Osteoblast (primary cell): ENCODE measurements at regions not wholly inside any gene's neighbourhood (a gene's known extent, or its start where the extent isn't known, plus 50 kb on each side); places are given as distances from the start of the nearest gene placed in this dataset.

Experiments used
- DNase-seq: peaks from one replicate; pipeline ENCODE4 v3.0.0; 2011; ENCODE audit warnings: low spot score, mixed read lengths; ENCODE audit not compliant: insufficient read length; ENCODE audit errors: missing footprints
- H2AFZ ChIP-seq: 2 replicates; pipeline ENCODE4 v1.6.0; 2011; ENCODE audit warnings: mild to moderate bottlenecking, low read length
- H3K27ac ChIP-seq: 2 replicates; pipeline ENCODE4 v1.5.1; 2011; ENCODE audit warnings: mild to moderate bottlenecking, low read depth, low read length, moderate library complexity
- H3K27me3 ChIP-seq: 2 replicates; pipeline ENCODE4 v1.6.0; 2012; ENCODE audit warnings: mild to moderate bottlenecking, control low read depth, inconsistent platforms, low read length, moderate library complexity; ENCODE audit not compliant: insufficient read depth
- H3K36me3 ChIP-seq: 2 replicates; pipeline ENCODE4 v1.5.1; 2011; ENCODE audit warnings: mild to moderate bottlenecking, low read length, control low read depth, moderate library complexity; ENCODE audit not compliant: insufficient read depth
- H3K4me1 ChIP-seq: 2 replicates; pipeline ENCODE4 v1.5.1; 2011; ENCODE audit warnings: mild to moderate bottlenecking, low read length, control low read depth, moderate library complexity; ENCODE audit not compliant: insufficient read depth
- H3K4me2 ChIP-seq: 2 replicates; pipeline ENCODE4 v1.6.0; 2011; ENCODE audit warnings: mild to moderate bottlenecking, low read length; ENCODE audit not compliant: insufficient read depth
- H3K4me3 ChIP-seq: fragments of 200-600 bp; sonication (generic); 3 replicates; pipeline ENCODE4 v1.5.1; 2012; ENCODE audit warnings: mild to moderate bottlenecking, low read length, inconsistent platforms; ENCODE audit not compliant: insufficient read depth
- H3K79me2 ChIP-seq: 2 replicates; pipeline ENCODE4 v1.6.0; 2012; ENCODE audit warnings: mild to moderate bottlenecking, low read length, control low read depth, inconsistent platforms; ENCODE audit not compliant: insufficient read depth
- H3K9me3 ChIP-seq: 2 replicates; pipeline ENCODE4 v1.5.1; 2011; ENCODE audit warnings: low read depth, low read length, control low read depth
- H4K20me1 ChIP-seq: 2 replicates; pipeline ENCODE4 v1.6.0; 2012; ENCODE audit warnings: mild to moderate bottlenecking, low read length, control low read depth; ENCODE audit not compliant: insufficient read depth
- CTCF ChIP-seq: IDR thresholded peaks from 2 replicates; pipeline ENCODE4 v1.5.1; 2011; ENCODE audit warnings: mild to moderate bottlenecking, low read depth, low read length, moderate library complexity; ENCODE audit errors: extremely low read depth

DNA sequence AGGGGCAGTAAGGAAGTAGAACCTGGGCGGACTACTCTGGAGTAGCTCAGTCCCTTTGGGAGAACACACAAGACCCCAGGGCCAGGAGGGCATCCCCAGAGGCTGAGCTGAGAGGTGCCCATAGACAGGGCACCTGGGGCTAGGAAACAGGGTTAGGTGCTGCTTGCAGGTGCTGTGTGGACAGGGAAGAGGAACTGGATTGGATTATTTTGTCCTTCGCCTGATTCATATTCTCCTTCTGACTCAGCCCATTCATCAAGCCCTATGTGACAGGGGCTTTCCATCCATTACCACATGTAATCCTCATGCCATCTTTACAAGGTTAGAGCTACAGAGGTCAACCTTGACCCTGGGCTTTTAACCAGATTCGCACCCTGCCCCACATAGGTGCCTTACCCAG lies 183.9 kb downstream of the C1orf94 start:
- Histone ChIP-seq H3K9me3 (no peaks in the 10 kb centered on the region), H3K27me3 (no peaks in the 10 kb centered on the region), H3K4me2 (no peak overlapping the region), H3K4me3 (no peak overlapping the region), H3K79me2 (no peaks in the 10 kb centered on the region), H2AFZ (no peak overlapping the region), H4K20me1 (no peaks in the 10 kb centered on the region), H3K36me3 (no peaks in the 10 kb centered on the region), H3K4me1 (no peaks in the 10 kb centered on the region), H3K27ac (no peak overlapping the region)
- TF ChIP-seq CTCF = no peak
- no peak for DNase-seq

GRCh38 chr1:34361121-34361520 lies 184.4 kb downstream of the C1orf94 start:
- Histone ChIP-seq H3K4me2 (no peak overlapping the region), H3K36me3 (no peaks in the 10 kb centered on the region), H3K9me3 (no peaks in the 10 kb centered on the region), H3K4me3 (no peak overlapping the region), H4K20me1 (no peaks in the 10 kb centered on the region), H3K27ac (no peak overlapping the region), H3K79me2 (no peaks in the 10 kb centered on the region), H2AFZ (no peak overlapping the region), H3K27me3 (no peaks in the 10 kb centered on the region), H3K4me1 (no peaks in the 10 kb centered on the region)
- TF ChIP-seq CTCF = no peak
- DNase-seq = no peak

DNA sequence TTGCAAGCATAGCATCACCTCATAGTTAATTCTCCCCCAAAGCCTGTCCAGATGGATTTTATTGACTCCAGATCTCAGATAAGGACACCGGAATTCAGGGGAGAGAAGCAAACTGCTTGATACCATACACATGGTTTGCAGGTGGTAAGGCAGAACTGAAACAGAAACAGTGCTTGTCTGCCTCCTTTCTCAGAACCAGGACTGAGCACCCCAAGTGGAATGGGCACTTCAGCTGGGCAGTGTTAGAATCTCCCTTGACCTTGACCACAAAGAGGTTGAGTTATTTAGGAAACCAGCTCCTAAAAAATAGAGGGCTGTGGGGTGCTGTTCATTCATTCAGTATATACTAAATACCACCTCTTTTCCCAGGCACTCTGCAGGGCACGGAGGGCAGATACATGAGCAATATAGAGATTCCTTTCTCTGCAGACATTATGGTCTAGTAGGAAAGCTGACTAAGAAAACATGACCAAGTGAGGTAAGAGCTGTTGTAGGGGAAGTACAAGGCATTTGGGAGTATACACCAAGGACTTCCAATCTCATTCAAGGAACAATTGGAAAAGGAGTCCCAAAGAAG lies 185.2 kb downstream of the C1orf94 start:
- no peak overlapping the region for H3K27ac ChIP-seq

GRCh38 chr1:34362949-34363348 lies 186.2 kb downstream of the C1orf94 start:
- H2AFZ ChIP-seq = no peak overlapping the region

More for the DNA sequence above, 185.2 kb downstream of the C1orf94 start:
- no peak for TF ChIP-seq CTCF
- no peaks in the 10 kb centered on the region for H3K4me1 ChIP-seq
- no peak overlapping the region for H3K4me2 ChIP-seq
- H3K27me3 ChIP-seq = no peaks in the 10 kb centered on the region
- no peak for DNase-seq
- H3K4me3 ChIP-seq = no peak overlapping the region
- H3K36me3 ChIP-seq = no peaks in the 10 kb centered on the region
- H3K79me2 ChIP-seq = no peaks in the 10 kb centered on the region
- H4K20me1 ChIP-seq = no peaks in the 10 kb centered on the region
- no peaks in the 10 kb centered on the region for H3K9me3 ChIP-seq
- H2AFZ ChIP-seq = no peak overlapping the region

More at GRCh38 chr1:34362949-34363348, 186.2 kb downstream of the C1orf94 start:
- Histone ChIP-seq H3K4me2 (no peak overlapping the region), H4K20me1 (no peaks in the 10 kb centered on the region), H3K27ac (no peak overlapping the region), H3K4me3 (no peak overlapping the region), H3K9me3 (no peaks in the 10 kb centered on the region), H3K4me1 (no peaks in the 10 kb centered on the region), H3K79me2 (no peaks in the 10 kb centered on the region), H3K36me3 (no peaks in the 10 kb centered on the region), H3K27me3 (no peaks in the 10 kb centered on the region)
- no peak for DNase-seq
- TF ChIP-seq CTCF = no peak
